T-helper 2 cell (primary cell): ENCODE measurements at regions not wholly inside any gene's neighbourhood (a gene's known extent, or its start where the extent isn't known, plus 50 kb on each side); places are given as distances from the start of the nearest gene placed in this dataset.
A peak's percentile ranks its signal among the peaks of the same experiment; 100 is the strongest.

Experiments used
- DNase-seq, 5 experiments: peaks; one replicate each; pipeline versions ENCODE4 v3.0.0 to v3.0.0-alpha.2; 2012 to 2022

- DNase-seq = no peak
Measured at GRCh38 chr9:90268613-90269012, 374.0 kb downstream of the DIRAS2 start.

GRCh38 chr9:90271707-90272106 lies 370.9 kb downstream of the DIRAS2 start:
- DNase-seq = no peak

GRCh38 chr9:90274725-90275124 lies 367.9 kb downstream of the DIRAS2 start:
- no peak for DNase-seq

- no peak for DNase-seq
Measured at GRCh38 chr9:90285946-90286345, 356.7 kb downstream of the DIRAS2 start.

GRCh38 chr9:90287567-90288274 lies 354.9 kb downstream of the DIRAS2 start:
- peak in 1 of 5 experiments; percentile 57 for DNase-seq

GRCh38 chr9:90288275-90288639 lies 354.4 kb downstream of the DIRAS2 start:
- DNase-seq = no peak

GRCh38 chr9:90290716-90291485 lies 351.7 kb downstream of the DIRAS2 start:
- DNase-seq = no peak

- DNase-seq = no peak
Measured at GRCh38 chr9:90296539-90296938, 346.1 kb downstream of the DIRAS2 start.

- no peak for DNase-seq
Measured at GRCh38 chr9:90299968-90300367, 342.7 kb downstream of the DIRAS2 start.

GRCh38 chr9:90300611-90301276 lies 341.9 kb downstream of the DIRAS2 start:
- no peak for DNase-seq

GRCh38 chr9:90301277-90301653 lies 341.4 kb downstream of the DIRAS2 start:
- no peak for DNase-seq

GRCh38 chr9:90303655-90304054 lies 339.0 kb downstream of the DIRAS2 start:
- no peak for DNase-seq

- DNase-seq = no peak
Measured at GRCh38 chr9:90306158-90306557, 336.5 kb downstream of the DIRAS2 start.

GRCh38 chr9:90307167-90307833 lies 335.3 kb downstream of the DIRAS2 start:
- no peak for DNase-seq

GRCh38 chr9:90307891-90308290 lies 334.7 kb downstream of the DIRAS2 start:
- DNase-seq = no peak

GRCh38 chr9:90308691-90309090 lies 333.9 kb downstream of the DIRAS2 start:
- no peak for DNase-seq

GRCh38 chr9:90309809-90310520 lies 332.7 kb downstream of the DIRAS2 start:
- no peak for DNase-seq

- no peak for DNase-seq
Measured at GRCh38 chr9:90310521-90310876, 332.1 kb downstream of the DIRAS2 start.

- no peak for DNase-seq
Measured at GRCh38 chr9:90311811-90312210, 330.8 kb downstream of the DIRAS2 start.

GRCh38 chr9:90322296-90322695 lies 320.3 kb downstream of the DIRAS2 start:
- no peak for DNase-seq

GRCh38 chr9:90325913-90326653 lies 316.5 kb downstream of the DIRAS2 start:
- no peak for DNase-seq

- no peak for DNase-seq
Measured at GRCh38 chr9:90330231-90330630, 312.4 kb downstream of the DIRAS2 start.
